Thyroid gland (tissue), 4 donors: ENCODE measurements at regions not wholly inside any gene's neighbourhood (a gene's known extent, or its start where the extent isn't known, plus 50 kb on each side); places are given as distances from the start of the nearest gene placed in this dataset.

ENCODE experiments used
- CTCF ChIP-seq, 6 experiments: fragments of 200-600 bp in 3 of 6; fragments of 450-650 bp in 3 of 6; sonication (generic) in 3 of 6; IDR thresholded peaks; one replicate each; pipeline ENCODE4 v1.5.1; 2016 to 2019; ENCODE audit warnings: antibody characterized with exemption in 6 of 6, mild to moderate bottlenecking in 2 of 6, inconsistent platforms in 1 of 6, moderate library complexity in 1 of 6
- POLR2A ChIP-seq, 2 donors: fragments of 450-650 bp; IDR thresholded peaks; one replicate each; pipeline ENCODE4 v1.6.1; 2017; ENCODE audit warnings: antibody characterized with exemption in 2 of 2, mild to moderate bottlenecking in 2 of 2, moderate library complexity in 1 of 2

GRCh38 chr16:35862242-35862641 is 2402.8 kb downstream of the TP53TG3F start:
- no peak for TF ChIP-seq CTCF (IDR thresholded peaks at IDR 0.05)
- TF ChIP-seq POLR2A (IDR thresholded peaks at IDR 0.05): no peak
